ENCODE measurements at regions not wholly inside any gene's neighbourhood (a gene's known extent, or its start where the extent isn't known, plus 50 kb on each side); places are given as distances from the start of the nearest gene placed in this dataset.

- H3K4me3 ChIP-seq (ENCODE audit: low read depth, poor library complexity, severe bottlenecking) = no peak overlapping the region
- DNase-seq (ENCODE audit: low spot score in 2 of 2) = no peak
- 48 to 59% methylated on average over 2 of the region's 2 CpGs for WGBS, 2 donors
- intact Hi-C loops (cut with DNase I; ENCODE audit: low total_unique reads) = no loop called here
- no peak for TF ChIP-seq POLR2A (IDR thresholded peaks at IDR 0.05)
Measured at GRCh38 chr10:129328546-129328945, 138.5 kb upstream of the MGMT start.

GRCh38 chr10:129329385-129330055, 137.5 kb upstream of the MGMT start:
- TF ChIP-seq POLR2A (IDR thresholded peaks at IDR 0.05) (no peak), CTCF (IDR thresholded peaks at IDR 0.05) (no peak)
- WGBS, 2 donors = 88 to 94% methylated on average over 17 of the region's 17 CpGs
- H3K4me3 ChIP-seq (ENCODE audit: low read depth, poor library complexity, severe bottlenecking) = no peak overlapping the region
- no peak for DNase-seq (ENCODE audit: low spot score in 2 of 2)
- intact Hi-C loops (cut with DNase I; ENCODE audit: low total_unique reads) = no loop called here

- TF ChIP-seq POLR2A (IDR thresholded peaks at IDR 0.05) = no peak
- TF ChIP-seq CTCF (IDR thresholded peaks at IDR 0.05) = no peak
- WGBS, 2 donors = 65 to 71% methylated on average over 4 of the region's 4 CpGs
- DNase-seq (ENCODE audit: low spot score in 2 of 2) = no peak
- H3K4me3 ChIP-seq (ENCODE audit: low read depth, poor library complexity, severe bottlenecking) = no peak overlapping the region
- intact Hi-C loops (cut with DNase I; ENCODE audit: low total_unique reads) = no loop called here
Measured at GRCh38 chr10:129330211-129330610, 136.8 kb upstream of the MGMT start.

GRCh38 chr10:129331207-129331838, 135.7 kb upstream of the MGMT start:
- DNase-seq (ENCODE audit: low spot score in 2 of 2) = no peak
- WGBS, 2 donors = 69 to 72% methylated on average over 12 of the region's 12 CpGs
- TF ChIP-seq CTCF (IDR thresholded peaks at IDR 0.05) = no peak
- no peak for TF ChIP-seq POLR2A (IDR thresholded peaks at IDR 0.05)
- no peak overlapping the region for H3K4me3 ChIP-seq (ENCODE audit: low read depth, poor library complexity, severe bottlenecking)
- intact Hi-C loops (cut with DNase I; ENCODE audit: low total_unique reads) = no loop called here

GRCh38 chr10:129331839-129332220, 135.2 kb upstream of the MGMT start:
- TF ChIP-seq CTCF (IDR thresholded peaks at IDR 0.05) (no peak), POLR2A (IDR thresholded peaks at IDR 0.05) (no peak)
- WGBS, 2 donors = 80 to 84% methylated on average over 13 of the region's 13 CpGs
- H3K4me3 ChIP-seq (ENCODE audit: low read depth, poor library complexity, severe bottlenecking) = no peak overlapping the region
- no peak for DNase-seq (ENCODE audit: low spot score in 2 of 2)
- intact Hi-C loops (cut with DNase I; ENCODE audit: low total_unique reads) = no loop called here

- TF ChIP-seq CTCF (IDR thresholded peaks at IDR 0.05) (no peak), POLR2A (IDR thresholded peaks at IDR 0.05) (no peak)
- intact Hi-C loops (cut with DNase I; ENCODE audit: low total_unique reads) = no loop called here
- H3K4me3 ChIP-seq (ENCODE audit: low read depth, poor library complexity, severe bottlenecking) = no peak overlapping the region
- WGBS, 2 donors = 45 to 47% methylated on average over 6 of the region's 6 CpGs
- no peak for DNase-seq (ENCODE audit: low spot score in 2 of 2)
Measured at GRCh38 chr10:129332476-129332875, 134.6 kb upstream of the MGMT start.

All from lower leg skin (tissue), 4 donors.